OCI-LY3 (cell line): ENCODE measurements at regions not wholly inside any gene's neighbourhood (a gene's known extent, or its start where the extent isn't known, plus 50 kb on each side); places are given as distances from the start of the nearest gene placed in this dataset.

Source experiments
- H2AFZ ChIP-seq: fragments of 200-600, 300-600 bp; shearing (Covaris generic); 2 replicates; pipeline ENCODE4 v1.6.0; 2014; ENCODE audit warnings: antibody characterized with exemption, low read depth, low read length
- H3K27ac ChIP-seq: fragments of 200-600, 300-600 bp; sonication (generic); 2 replicates; pipeline ENCODE4 v1.5.1; 2014; ENCODE audit warnings: mild to moderate bottlenecking, low read length, moderate library complexity, mixed read lengths
- H3K27me3 ChIP-seq: fragments of 200-600, 300-600 bp; sonication (generic); 2 replicates; pipeline ENCODE4 v1.6.1; 2014; ENCODE audit warnings: low read depth, low read length, mixed read lengths
- H3K36me3 ChIP-seq: fragments of 200-600, 300-600 bp; sonication (generic); replicated peaks from 2 replicates; pipeline ENCODE3; 2014; ENCODE audit warnings: low read depth, low read length, mixed read lengths
- H3K4me1 ChIP-seq: fragments of 300-600, 200-600 bp; sonication (generic); 2 replicates; pipeline ENCODE4 v1.6.1; 2014; ENCODE audit warnings: low read length, mixed read lengths
- H3K4me2 ChIP-seq: fragments of 200-600, 300-600 bp; sonication (generic); 2 replicates; pipeline ENCODE4 v1.6.1; 2014; ENCODE audit warnings: low read length, mixed read lengths
- H3K4me3 ChIP-seq: fragments of 300-600, 200-600 bp; sonication (generic); 2 replicates; pipeline ENCODE4 v1.5.1; 2014; ENCODE audit warnings: antibody characterized with exemption, mild to moderate bottlenecking, low read length, moderate library complexity
- H3K79me2 ChIP-seq: fragments of 300-600, 200-600 bp; shearing (Covaris generic); 2 replicates; pipeline ENCODE4 v1.6.1; 2014; ENCODE audit warnings: mild to moderate bottlenecking, low read length, mixed read lengths
- H3K9ac ChIP-seq: fragments of 300-600, 200-600 bp; shearing (Covaris generic); 2 replicates; pipeline ENCODE4 v1.6.0; 2014; ENCODE audit warnings: mild to moderate bottlenecking, low read length, moderate library complexity
- H3K9me3 ChIP-seq: fragments of 200-600, 300-600 bp; shearing (Covaris generic); 2 replicates; pipeline ENCODE4 v1.6.1; 2014; ENCODE audit warnings: low read length, mixed read lengths; ENCODE audit not compliant: insufficient read depth
- H4K20me1 ChIP-seq: fragments of 200-600, 300-600 bp; sonication (generic); 2 replicates; pipeline ENCODE4 v1.6.1; 2016; ENCODE audit warnings: low read length, mixed read lengths; ENCODE audit not compliant: insufficient read depth
- EZH2phosphoT487 ChIP-seq: fragments of 200-600 bp; shearing (Covaris generic); IDR thresholded peaks from 2 replicates; pipeline ENCODE4 v1.6.1; 2018; ENCODE audit warnings: antibody characterized with exemption, mixed run types, low read depth
- TF ChIP-seq, protein P1 (sequence below): fragments of 200-600, 300-600 bp; sonication (generic); IDR thresholded peaks from 2 replicates; pipeline ENCODE4 v1.5.1; 2014; ENCODE audit warnings: antibody characterized with exemption, low read length, low read depth

DNA sequence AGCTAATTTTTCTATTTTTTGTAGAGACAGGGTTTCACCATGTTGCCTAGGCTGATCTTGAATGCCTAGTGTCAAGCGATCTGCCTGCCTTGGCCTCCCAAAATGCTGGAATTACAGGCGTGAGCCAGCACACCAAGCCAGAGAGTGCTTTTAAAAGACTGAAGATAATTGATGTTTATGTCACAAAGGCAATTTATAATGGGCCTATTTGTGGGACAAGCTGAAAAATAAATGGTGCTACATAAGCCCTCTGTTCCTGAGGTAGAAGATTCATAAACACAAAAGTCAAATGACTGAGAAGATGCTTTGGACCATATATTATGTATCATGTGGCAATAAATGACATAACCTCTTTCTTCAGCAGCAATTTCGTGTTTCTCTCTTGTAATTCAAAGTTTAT lies 329.6 kb downstream of the GABRB2 start:
- Histone ChIP-seq H4K20me1 (no peaks in the 10 kb centered on the region), H3K4me2 (no peak overlapping the region), H3K36me3 (no peaks in the 10 kb centered on the region), H3K9me3 (no peaks in the 10 kb centered on the region), H3K4me3 (no peak overlapping the region), H2AFZ (no peak overlapping the region), H3K27me3 (no peaks in the 10 kb centered on the region), H3K27ac (no peak overlapping the region), H3K79me2 (no peaks in the 10 kb centered on the region), H3K9ac (no peak overlapping the region), H3K4me1 (no peaks in the 10 kb centered on the region)
- TF ChIP-seq, protein P1, sequence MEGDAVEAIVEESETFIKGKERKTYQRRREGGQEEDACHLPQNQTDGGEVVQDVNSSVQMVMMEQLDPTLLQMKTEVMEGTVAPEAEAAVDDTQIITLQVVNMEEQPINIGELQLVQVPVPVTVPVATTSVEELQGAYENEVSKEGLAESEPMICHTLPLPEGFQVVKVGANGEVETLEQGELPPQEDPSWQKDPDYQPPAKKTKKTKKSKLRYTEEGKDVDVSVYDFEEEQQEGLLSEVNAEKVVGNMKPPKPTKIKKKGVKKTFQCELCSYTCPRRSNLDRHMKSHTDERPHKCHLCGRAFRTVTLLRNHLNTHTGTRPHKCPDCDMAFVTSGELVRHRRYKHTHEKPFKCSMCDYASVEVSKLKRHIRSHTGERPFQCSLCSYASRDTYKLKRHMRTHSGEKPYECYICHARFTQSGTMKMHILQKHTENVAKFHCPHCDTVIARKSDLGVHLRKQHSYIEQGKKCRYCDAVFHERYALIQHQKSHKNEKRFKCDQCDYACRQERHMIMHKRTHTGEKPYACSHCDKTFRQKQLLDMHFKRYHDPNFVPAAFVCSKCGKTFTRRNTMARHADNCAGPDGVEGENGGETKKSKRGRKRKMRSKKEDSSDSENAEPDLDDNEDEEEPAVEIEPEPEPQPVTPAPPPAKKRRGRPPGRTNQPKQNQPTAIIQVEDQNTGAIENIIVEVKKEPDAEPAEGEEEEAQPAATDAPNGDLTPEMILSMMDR: no peak
- TF ChIP-seq EZH2phosphoT487: no peak

DNA sequence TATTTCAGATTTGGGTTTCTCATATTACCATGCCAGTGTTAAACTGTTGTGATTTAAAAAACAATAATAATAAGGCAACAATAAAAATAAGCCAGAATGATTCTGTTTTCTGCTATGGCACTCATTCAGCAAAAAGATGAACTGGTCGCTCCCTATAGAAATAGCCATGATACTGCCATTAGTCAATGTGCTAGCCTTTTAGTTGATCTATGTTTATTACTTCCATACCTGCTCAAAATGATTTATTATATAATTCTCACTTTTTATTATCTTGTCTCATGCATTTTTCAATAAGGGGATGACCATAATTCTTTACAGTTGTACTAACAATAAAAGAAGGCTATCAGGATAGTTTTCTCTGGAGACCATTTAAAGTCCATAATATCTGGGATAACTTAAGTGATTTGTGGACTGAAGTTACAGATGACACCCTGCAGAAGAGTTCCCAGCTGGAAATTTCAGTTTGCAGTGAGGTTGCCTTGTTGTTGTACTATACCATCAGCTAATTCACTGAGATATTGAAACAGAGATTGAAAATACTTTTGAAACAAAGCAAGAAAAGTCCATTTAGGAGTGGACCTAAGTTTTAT lies 334.3 kb downstream of the GABRB2 start:
- H3K4me3 ChIP-seq: no peak overlapping the region
- no peak overlapping the region for H3K9ac ChIP-seq
- no peaks in the 10 kb centered on the region for H4K20me1 ChIP-seq
- H3K9me3 ChIP-seq: no peaks in the 10 kb centered on the region
- H2AFZ ChIP-seq: no peak overlapping the region
- no peak overlapping the region for H3K4me2 ChIP-seq
- TF ChIP-seq, protein P1: no peak
- no peak for TF ChIP-seq EZH2phosphoT487
- H3K4me1 ChIP-seq: no peaks in the 10 kb centered on the region
- no peaks in the 10 kb centered on the region for H3K79me2 ChIP-seq
- no peaks in the 10 kb centered on the region for H3K27me3 ChIP-seq
- no peaks in the 10 kb centered on the region for H3K36me3 ChIP-seq
- H3K27ac ChIP-seq: no peak overlapping the region

DNA sequence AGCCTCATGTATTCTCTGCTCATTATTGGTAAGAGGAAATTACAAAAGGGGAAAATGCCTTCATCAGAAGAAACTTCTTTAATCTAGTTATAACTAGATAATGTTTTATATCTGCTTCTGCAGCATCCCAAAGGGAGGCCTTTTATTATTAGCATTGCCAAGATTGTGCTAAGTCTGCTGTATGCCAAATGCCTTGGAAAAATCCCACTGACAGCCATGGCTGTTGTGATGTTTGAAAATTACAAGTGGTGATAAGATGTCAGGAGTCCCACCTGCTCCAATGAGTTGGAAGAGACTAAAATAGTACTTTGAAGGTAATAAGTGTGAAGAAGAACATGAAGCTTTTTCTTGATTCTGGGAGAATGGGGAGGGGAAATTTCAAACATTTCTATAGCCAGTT lies 345.0 kb downstream of the GABRB2 start:
- no peaks in the 10 kb centered on the region for H3K36me3 ChIP-seq
- no peak overlapping the region for H3K4me2 ChIP-seq
- H3K9me3 ChIP-seq: no peaks in the 10 kb centered on the region
- no peaks in the 10 kb centered on the region for H3K27me3 ChIP-seq
- no peak overlapping the region for H3K4me3 ChIP-seq
- no peak overlapping the region for H2AFZ ChIP-seq
- no peaks in the 10 kb centered on the region for H3K4me1 ChIP-seq
- H3K27ac ChIP-seq: no peak overlapping the region
- no peaks in the 10 kb centered on the region for H3K79me2 ChIP-seq
- no peaks in the 10 kb centered on the region for H4K20me1 ChIP-seq
- H3K9ac ChIP-seq: no peak overlapping the region
- TF ChIP-seq, protein P1: no peak
- TF ChIP-seq EZH2phosphoT487: no peak

DNA sequence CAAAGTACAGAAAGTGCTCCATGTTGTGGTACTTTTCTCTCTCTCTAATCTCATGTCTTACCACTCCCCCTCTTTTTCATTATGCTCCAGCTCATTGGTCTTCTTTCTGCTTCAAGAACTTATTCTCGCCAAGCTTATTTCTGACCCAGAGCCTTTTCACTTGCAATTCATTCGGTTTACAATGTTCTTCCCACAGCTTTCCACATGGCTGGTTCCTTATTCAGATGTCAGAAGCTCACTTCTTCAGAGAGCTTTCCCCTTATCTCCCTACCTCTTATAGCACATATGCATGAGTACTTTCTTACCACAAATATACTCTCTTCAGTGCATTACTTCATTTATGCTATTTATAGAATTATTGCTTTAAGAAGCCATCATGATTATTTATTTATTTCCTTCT lies 338.8 kb upstream of the ATP10B start:
- no peaks in the 10 kb centered on the region for H3K4me1 ChIP-seq
- no peak overlapping the region for H3K27ac ChIP-seq
- H3K9ac ChIP-seq: no peak overlapping the region
- H3K4me3 ChIP-seq: no peak overlapping the region
- no peaks in the 10 kb centered on the region for H3K9me3 ChIP-seq
- H3K79me2 ChIP-seq: no peaks in the 10 kb centered on the region
- no peak overlapping the region for H3K4me2 ChIP-seq
- TF ChIP-seq, protein P1: no peak
- no peak for TF ChIP-seq EZH2phosphoT487
- no peak overlapping the region for H2AFZ ChIP-seq
- no peaks in the 10 kb centered on the region for H4K20me1 ChIP-seq
- H3K36me3 ChIP-seq: no peaks in the 10 kb centered on the region
- no peaks in the 10 kb centered on the region for H3K27me3 ChIP-seq
